ENCODE measurements at regions not wholly inside any gene's neighbourhood (a gene's known extent, or its start where the extent isn't known, plus 50 kb on each side); places are given as distances from the start of the nearest gene placed in this dataset.
A peak's percentile ranks its signal among the peaks of the same experiment; 100 is the strongest.

GRCh38 chr13:110811008-110811720 is 97.7 kb downstream of the ING1 start:
- H3K27me3 Mint-ChIP-seq: peaks cover 57% of the 10 kb centered on the region
- peaks cover 0 to 12% (median 1%) of the 10 kb centered on the region in 4 donors for H3K4me1 Mint-ChIP-seq
- H3K27me3 ChIP-seq (ENCODE audit: control insufficient read depth, insufficient read depth, low read length): peaks cover 15% of the 10 kb centered on the region
- DNase-seq: no peak
- no peaks in the 10 kb centered on the region for H3K36me3 ChIP-seq (ENCODE audit: control insufficient read depth, insufficient read depth, low read length)
- H3K4me3 ChIP-seq (ENCODE audit: low read depth, low read length): no peak overlapping the region
- H3K27ac Mint-ChIP-seq: no peak overlapping the region
- peaks cover 3% of the 10 kb centered on the region for H3K4me1 ChIP-seq (ENCODE audit: control insufficient read depth, insufficient read depth, low read length, poor library complexity, severe bottlenecking)
- H3K9me3 Mint-ChIP-seq: peaks cover 0 to 5% (median 0%) of the 10 kb centered on the region in 7 donors
- no peaks in the 10 kb centered on the region for H3K36me3 Mint-ChIP-seq
- H3K4me3 Mint-ChIP-seq: no peak overlapping the region
- no peak for ATAC-seq (ENCODE audit: low read depth in 2 of 2)
- no peak overlapping the region for H3K27ac ChIP-seq (ENCODE audit: insufficient read depth, low read length, poor library complexity, severe bottlenecking)
- H3K9me3 ChIP-seq (ENCODE audit: control insufficient read depth in 2 of 2, low read length in 2 of 2): no peaks in the 10 kb centered on the region

DNA sequence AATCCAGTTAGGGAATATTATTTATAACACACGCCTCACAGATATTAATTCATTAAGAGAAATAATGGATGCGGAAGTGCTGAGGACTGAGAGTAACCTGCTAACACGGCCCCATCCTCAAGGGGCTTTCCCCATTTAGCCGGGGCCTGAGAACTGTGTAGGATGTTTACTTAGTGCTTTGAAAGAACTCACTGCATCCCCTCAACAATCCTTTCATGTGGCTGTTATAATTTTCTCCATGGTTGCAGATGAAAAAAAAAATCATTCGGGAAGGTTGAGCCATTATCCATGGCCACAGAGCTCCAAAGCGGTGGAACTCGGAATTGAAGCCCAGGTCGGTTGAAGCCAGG is 98.2 kb downstream of the ING1 start:
- Mint-ChIP-seq H3K27me3 (peaks cover 51% of the 10 kb centered on the region), H3K9me3 (peaks cover 0 to 5% (median 0%) of the 10 kb centered on the region in 7 donors), H3K4me1 (peaks cover 0 to 12% (median 3%) of the 10 kb centered on the region in 4 donors), H3K36me3 (no peaks in the 10 kb centered on the region), H3K27ac (no peak overlapping the region), H3K4me3 (peak overlapping the region in 1 of 4 donors; percentile 51)
- peaks cover 12% of the 10 kb centered on the region for H3K27me3 ChIP-seq (ENCODE audit: control insufficient read depth, insufficient read depth, low read length)
- H3K9me3 ChIP-seq (ENCODE audit: control insufficient read depth in 2 of 2, low read length in 2 of 2): no peaks in the 10 kb centered on the region
- no peak overlapping the region for H3K4me3 ChIP-seq (ENCODE audit: low read depth, low read length)
- ATAC-seq (ENCODE audit: low read depth in 2 of 2) (no peak), DNase-seq (no peak)
- H3K27ac ChIP-seq (ENCODE audit: insufficient read depth, low read length, poor library complexity, severe bottlenecking): no peak overlapping the region
- no peaks in the 10 kb centered on the region for H3K36me3 ChIP-seq (ENCODE audit: control insufficient read depth, insufficient read depth, low read length)
- peaks cover 3% of the 10 kb centered on the region for H3K4me1 ChIP-seq (ENCODE audit: control insufficient read depth, insufficient read depth, low read length, poor library complexity, severe bottlenecking)

- Histone ChIP-seq H3K27me3 (ENCODE audit: control insufficient read depth, insufficient read depth, low read length) (peaks cover 12% of the 10 kb centered on the region), H3K4me3 (ENCODE audit: low read depth, low read length) (no peak overlapping the region), H3K27ac (ENCODE audit: insufficient read depth, low read length, poor library complexity, severe bottlenecking) (no peak overlapping the region), H3K4me1 (ENCODE audit: control insufficient read depth, insufficient read depth, low read length, poor library complexity, severe bottlenecking) (peaks cover 3% of the 10 kb centered on the region), H3K36me3 (ENCODE audit: control insufficient read depth, insufficient read depth, low read length) (no peaks in the 10 kb centered on the region), H3K9me3 (ENCODE audit: control insufficient read depth in 2 of 2, low read length in 2 of 2) (no peaks in the 10 kb centered on the region)
- Mint-ChIP-seq H3K9me3 (peaks cover 0 to 5% (median 0%) of the 10 kb centered on the region in 7 donors), H3K27ac (no peak overlapping the region), H3K4me1 (peaks cover 0 to 12% (median 3%) of the 10 kb centered on the region in 4 donors), H3K27me3 (peaks cover 51% of the 10 kb centered on the region), H3K4me3 (peak overlapping the region in 3 of 4 donors; percentile 43 to 73 (median 51)), H3K36me3 (no peaks in the 10 kb centered on the region)
- DNase-seq: no peak
- ATAC-seq (ENCODE audit: low read depth in 2 of 2): no peak
Observed at GRCh38 chr13:110812121-110812868, 98.8 kb downstream of the ING1 start.

DNA sequence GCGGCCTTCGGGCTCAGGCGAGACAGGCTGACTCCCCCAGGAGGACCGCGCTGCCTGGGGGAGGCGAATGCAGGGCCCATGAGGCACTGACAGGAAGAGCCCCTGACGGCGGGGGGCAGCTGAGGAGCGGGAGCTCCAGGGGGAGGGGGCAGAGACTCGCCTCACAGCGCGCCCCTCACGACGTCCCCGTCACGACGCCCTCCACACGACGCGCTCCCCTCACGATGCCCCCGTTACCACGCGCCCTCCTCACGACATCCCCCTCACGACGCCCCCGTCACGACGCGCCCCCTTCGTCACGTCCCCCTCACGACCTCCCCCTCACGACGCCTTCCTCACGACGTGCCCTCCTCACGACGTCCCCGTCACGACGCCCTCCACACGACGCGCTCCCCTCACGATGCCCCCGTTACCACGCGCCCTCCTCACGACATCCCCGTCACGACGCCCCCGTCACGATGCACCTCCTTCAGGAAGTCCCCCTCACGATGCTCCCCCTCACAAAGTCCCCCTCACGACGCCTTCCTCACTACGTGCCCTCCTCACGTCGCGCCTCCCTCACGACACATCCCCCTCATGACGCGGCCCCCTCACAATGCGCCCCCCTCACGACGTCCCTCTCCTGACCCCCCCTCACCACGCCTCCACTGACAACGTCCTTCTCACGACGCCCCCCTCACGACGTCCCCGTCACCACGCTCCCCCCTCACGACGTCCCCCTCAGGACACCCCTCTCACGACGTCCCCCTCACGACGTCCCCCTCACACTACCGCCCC is 99.6 kb downstream of the ING1 start:
- Mint-ChIP-seq H3K36me3 (no peaks in the 10 kb centered on the region), H3K27me3 (peaks cover 51% of the 10 kb centered on the region), H3K4me3 (no peak overlapping the region), H3K9me3 (peaks cover 0 to 5% (median 0%) of the 10 kb centered on the region in 7 donors), H3K27ac (no peak overlapping the region), H3K4me1 (peaks cover 0 to 12% (median 3%) of the 10 kb centered on the region in 4 donors)
- H3K9me3 ChIP-seq (ENCODE audit: control insufficient read depth in 2 of 2, low read length in 2 of 2): no peaks in the 10 kb centered on the region
- no peak overlapping the region for H3K4me3 ChIP-seq (ENCODE audit: low read depth, low read length)
- peaks cover 3% of the 10 kb centered on the region for H3K4me1 ChIP-seq (ENCODE audit: control insufficient read depth, insufficient read depth, low read length, poor library complexity, severe bottlenecking)
- H3K36me3 ChIP-seq (ENCODE audit: control insufficient read depth, insufficient read depth, low read length): no peaks in the 10 kb centered on the region
- peaks cover 12% of the 10 kb centered on the region for H3K27me3 ChIP-seq (ENCODE audit: control insufficient read depth, insufficient read depth, low read length)
- ATAC-seq (ENCODE audit: low read depth in 2 of 2): no peak
- no peak overlapping the region for H3K27ac ChIP-seq (ENCODE audit: insufficient read depth, low read length, poor library complexity, severe bottlenecking)
- no peak for DNase-seq

GRCh38 chr13:110813646-110814624 is 100.4 kb downstream of the ING1 start:
- Mint-ChIP-seq H3K4me1 (peaks cover 0 to 12% (median 3%) of the 10 kb centered on the region in 4 donors), H3K27ac (no peak overlapping the region), H3K36me3 (no peaks in the 10 kb centered on the region), H3K9me3 (peaks cover 0 to 5% (median 0%) of the 10 kb centered on the region in 7 donors), H3K27me3 (peaks cover 44% of the 10 kb centered on the region), H3K4me3 (no peak overlapping the region)
- peaks cover 12% of the 10 kb centered on the region for H3K27me3 ChIP-seq (ENCODE audit: control insufficient read depth, insufficient read depth, low read length)
- no peak overlapping the region for H3K4me3 ChIP-seq (ENCODE audit: low read depth, low read length)
- no peak overlapping the region for H3K27ac ChIP-seq (ENCODE audit: insufficient read depth, low read length, poor library complexity, severe bottlenecking)
- H3K9me3 ChIP-seq (ENCODE audit: control insufficient read depth in 2 of 2, low read length in 2 of 2): no peaks in the 10 kb centered on the region
- ATAC-seq (ENCODE audit: low read depth in 2 of 2): no peak
- H3K36me3 ChIP-seq (ENCODE audit: control insufficient read depth, insufficient read depth, low read length): no peaks in the 10 kb centered on the region
- peaks cover 3% of the 10 kb centered on the region for H3K4me1 ChIP-seq (ENCODE audit: control insufficient read depth, insufficient read depth, low read length, poor library complexity, severe bottlenecking)
- no peak for DNase-seq

DNA sequence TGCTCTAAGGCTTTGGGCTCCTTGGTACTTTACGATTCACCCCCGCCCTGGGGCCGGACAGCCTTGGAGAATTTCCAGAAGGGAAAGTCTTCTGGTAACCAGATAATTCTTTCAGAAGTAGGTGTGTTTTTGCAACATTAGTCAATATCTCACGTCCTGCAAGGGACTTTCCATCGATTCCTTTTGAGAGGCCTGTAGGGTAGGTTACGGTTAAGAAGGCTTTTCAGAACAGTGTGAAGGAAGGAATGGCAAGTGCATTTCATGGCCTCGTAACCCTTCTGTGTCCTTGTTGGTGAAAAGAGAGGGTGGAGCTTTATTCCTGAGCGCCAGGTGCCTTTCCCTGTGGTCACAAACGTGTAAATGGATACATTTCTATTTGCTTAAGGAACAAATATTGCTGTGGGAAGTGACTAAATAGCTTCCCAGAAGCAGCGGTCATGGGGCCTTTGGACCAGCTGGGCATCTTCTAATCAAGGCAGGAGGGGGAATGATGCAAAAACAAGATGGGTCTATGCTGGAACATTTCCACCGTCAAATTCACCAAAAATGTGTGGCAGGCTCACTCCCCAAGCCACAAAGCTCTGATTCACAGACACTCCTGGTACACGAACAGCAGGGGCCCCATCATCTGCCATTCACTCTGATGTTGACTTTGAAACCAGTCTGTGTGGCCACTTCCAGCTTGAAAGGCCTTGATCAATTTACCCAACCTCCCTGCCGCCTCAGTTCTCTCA is 99.2 kb downstream of the ANKRD10 start:
- H3K4me3 ChIP-seq (ENCODE audit: low read depth, low read length): no peak overlapping the region
- H3K4me1 ChIP-seq (ENCODE audit: control insufficient read depth, insufficient read depth, low read length, poor library complexity, severe bottlenecking): peaks cover 8% of the 10 kb centered on the region
- no peak overlapping the region for H3K27ac ChIP-seq (ENCODE audit: insufficient read depth, low read length, poor library complexity, severe bottlenecking)
- DNase-seq (no peak), ATAC-seq (ENCODE audit: low read depth in 2 of 2) (no peak)
- H3K4me1 Mint-ChIP-seq: peaks cover 0 to 19% (median 5%) of the 10 kb centered on the region in 4 donors
- peaks cover 36% of the 10 kb centered on the region for H3K27me3 Mint-ChIP-seq
- H3K27me3 ChIP-seq (ENCODE audit: control insufficient read depth, insufficient read depth, low read length): peaks cover 7% of the 10 kb centered on the region
- no peak overlapping the region for H3K27ac Mint-ChIP-seq
- no peaks in the 10 kb centered on the region for H3K36me3 ChIP-seq (ENCODE audit: control insufficient read depth, insufficient read depth, low read length)
- peaks cover 0 to 5% (median 0%) of the 10 kb centered on the region in 7 donors for H3K9me3 Mint-ChIP-seq
- no peak overlapping the region for H3K4me3 Mint-ChIP-seq
- no peaks in the 10 kb centered on the region for H3K9me3 ChIP-seq (ENCODE audit: control insufficient read depth in 2 of 2, low read length in 2 of 2)
- no peaks in the 10 kb centered on the region for H3K36me3 Mint-ChIP-seq
